HG03442 (cell line): ENCODE measurements at regions not wholly inside any gene's neighbourhood (a gene's known extent, or its start where the extent isn't known, plus 50 kb on each side); places are given as distances from the start of the nearest gene placed in this dataset.
"Not testable (repeated sequence)": the region's sequence is repeated elsewhere in the genome, so short reads cannot be mapped to it uniquely, and the experiment has no call there.

ENCODE experiments used
- ATAC-seq: cut with Tn5 transposase; IDR thresholded peaks from one replicate; pipeline ENCODE4 v1.9.1; 2021; ENCODE audit warnings: mild to moderate bottlenecking, moderate library complexity; ENCODE audit not compliant: unreplicated experiment

DNA sequence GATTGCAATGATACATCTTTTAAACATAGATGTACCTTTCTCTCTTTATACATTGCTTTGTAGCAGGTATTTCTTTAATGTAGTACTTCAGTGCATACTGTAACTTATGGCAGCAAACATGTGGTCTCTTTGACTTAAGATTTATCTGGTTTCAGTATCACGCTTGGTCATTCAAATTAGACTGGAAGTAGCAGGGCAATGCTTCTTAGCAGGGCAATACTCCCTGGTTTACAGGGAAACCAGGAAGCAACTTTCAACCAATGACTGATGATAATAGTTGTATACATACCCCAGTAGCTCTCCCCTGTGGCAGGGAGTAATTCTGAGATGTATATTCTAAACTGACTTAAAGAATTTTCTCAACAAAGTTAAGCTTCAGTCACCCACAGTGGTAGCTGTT is 761.1 kb upstream of the CDH10 start:
- ATAC-seq = no peak

DNA sequence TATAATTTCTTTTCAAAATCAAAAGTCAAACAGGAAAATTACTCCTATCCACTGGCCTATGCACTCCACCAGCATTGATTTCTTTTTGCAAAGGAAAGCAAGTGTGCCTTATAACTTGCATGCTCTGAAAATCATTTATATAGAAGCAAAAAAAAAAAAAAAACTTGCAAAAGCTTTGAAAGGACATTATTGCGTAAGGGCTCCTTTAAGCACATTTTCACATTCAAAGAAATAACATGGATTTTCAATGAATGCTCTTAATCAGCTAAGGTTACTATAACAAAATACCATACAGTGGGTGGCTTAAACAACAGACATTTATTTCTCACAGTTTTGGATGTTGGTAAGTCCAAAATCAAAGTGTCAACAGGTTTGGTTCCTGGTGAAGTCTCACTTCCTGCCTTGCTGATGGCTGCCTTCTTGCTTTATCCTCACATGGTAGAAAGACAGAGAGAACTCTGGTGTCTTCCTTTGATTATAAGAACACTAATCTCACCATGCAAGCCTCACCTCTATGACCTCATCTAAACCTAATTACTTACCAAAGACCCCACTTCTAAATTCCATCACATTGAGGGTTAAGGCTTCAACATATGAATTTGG is 755.2 kb upstream of the CDH10 start:
- no peak for ATAC-seq

DNA sequence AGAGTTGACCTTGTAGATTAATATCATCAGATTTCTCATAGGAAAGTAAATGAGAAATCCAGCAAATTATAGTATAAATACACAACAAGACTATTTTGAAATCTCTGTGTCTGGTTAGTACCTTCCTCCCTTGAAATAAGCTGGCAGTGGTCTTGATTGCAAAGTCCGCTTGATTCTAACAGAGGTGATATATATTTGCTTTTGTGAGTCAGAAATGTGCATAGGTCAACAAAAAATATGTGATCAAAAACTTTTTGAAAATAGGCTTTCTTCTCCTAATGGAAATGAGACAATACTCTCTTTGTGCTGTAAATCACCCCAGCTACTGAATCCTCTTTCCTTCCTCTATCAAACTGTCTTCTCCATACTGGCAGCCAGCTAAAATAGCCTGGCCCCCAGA is 749.2 kb upstream of the CDH10 start:
- no peak for ATAC-seq

DNA sequence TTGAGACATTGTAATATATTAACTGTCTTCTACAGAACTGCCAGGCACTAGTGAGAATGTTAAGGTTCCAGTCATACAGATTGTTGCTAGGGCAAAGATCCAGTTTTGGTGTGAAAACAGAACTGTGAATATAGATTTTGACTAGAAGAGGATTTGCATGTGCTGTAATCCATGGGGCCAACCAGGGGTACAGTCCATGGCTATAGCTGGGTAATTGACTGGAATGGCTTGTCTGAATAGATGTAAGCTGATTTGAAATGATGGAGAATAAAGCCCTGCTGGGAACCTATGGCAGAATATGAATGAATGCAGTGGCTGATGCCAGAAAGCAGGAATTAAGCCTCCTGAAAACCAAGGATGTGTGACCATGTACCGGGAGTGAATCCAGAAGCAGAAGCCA is 748.5 kb upstream of the CDH10 start:
- ATAC-seq = no peak

DNA sequence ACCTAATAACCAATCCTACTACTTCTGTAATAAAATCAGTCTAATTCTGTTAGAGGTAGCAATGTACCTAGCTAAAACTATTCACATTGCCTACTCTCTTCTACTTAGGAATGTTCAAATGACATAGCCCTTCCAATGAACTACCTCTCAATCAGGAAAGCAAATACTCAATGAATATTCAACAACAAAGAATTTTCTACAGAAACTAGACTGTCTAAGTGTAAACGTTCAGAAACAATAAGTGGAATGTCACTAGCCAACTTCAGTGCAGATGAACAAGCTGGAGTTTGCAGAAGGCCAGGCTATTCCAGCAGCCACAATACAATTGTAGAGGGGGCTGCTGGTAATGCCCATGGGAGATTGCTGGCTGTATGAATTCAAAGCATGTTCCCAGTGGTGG is 743.2 kb upstream of the CDH10 start:
- no peak for ATAC-seq

DNA sequence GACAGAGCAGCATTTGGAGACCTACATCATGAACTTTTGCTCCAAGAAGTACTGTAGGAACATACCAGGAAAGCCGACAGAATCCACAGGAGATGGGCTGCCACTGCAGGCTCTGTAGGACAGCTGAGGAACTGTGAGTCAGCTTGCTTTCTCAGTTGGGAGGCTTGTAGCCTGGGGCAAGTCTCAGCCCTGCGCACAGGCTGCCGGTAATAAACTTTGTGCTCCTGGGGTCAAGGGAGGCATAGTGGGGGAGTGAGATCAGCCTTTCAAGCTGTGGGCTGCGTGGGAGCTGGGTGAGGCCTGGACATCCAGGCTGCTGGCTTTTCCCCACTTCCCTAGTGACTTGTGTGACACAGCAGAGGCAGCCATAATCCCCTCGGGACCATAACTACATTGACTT is 718.0 kb upstream of the CDH10 start:
- no peak for ATAC-seq

DNA sequence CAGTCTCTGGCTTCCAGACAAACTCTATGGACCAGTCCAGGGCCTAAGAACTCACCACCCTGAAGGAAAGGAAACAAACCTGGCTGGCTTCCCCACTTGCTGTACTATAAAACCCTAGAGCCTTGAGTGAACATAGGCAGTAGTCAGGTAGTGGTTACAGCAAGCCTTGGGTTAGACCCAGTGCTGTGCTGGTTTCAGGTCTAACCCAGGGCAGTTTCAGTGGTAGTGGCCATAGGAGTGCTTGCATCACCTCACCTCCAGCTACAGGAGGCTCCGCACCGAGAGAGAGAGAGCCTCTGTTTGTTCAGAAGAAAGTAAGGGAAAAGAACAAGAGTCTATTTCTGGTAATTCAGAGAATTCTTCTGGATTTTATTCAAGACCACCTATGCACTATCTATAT is 714.1 kb upstream of the CDH10 start:
- ATAC-seq = no peak

DNA sequence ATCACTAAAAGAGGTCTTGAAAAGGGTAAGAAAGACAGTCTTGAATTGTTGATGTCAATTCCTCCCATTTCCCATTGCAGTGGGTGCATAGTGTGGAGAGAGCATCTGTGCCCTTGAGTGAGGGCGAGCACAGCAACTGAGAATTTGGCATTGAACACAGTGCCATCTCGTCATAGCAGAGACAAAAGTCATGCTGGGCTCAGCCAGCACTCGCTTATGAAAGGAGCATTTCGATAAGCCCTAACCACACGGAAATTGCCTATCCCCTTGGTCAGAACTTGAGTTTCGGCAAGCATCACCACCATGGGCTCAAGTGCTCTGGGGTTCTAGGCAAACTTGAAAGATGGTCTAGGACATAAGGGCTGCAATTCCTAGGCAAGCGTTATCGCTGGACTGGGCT is 712.8 kb upstream of the CDH10 start:
- no peak for ATAC-seq

DNA sequence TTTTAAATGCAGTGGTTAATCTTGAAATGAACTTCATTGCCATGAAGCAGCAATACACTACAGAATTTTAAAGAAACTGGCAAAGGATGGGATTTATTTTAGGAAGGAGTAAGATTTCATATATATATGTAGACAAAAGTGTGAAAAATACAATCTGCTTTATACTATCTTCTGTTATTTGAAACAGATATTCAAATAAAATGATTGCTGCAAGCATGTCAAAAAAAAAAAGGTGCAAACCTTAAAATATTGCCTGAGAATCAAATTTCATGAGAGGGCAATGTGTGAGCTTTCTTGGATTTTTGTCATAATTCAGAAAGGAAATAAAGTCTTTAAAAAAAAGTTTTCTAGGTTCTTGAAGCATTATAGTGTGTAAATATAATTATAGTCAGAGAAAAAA is 705.0 kb upstream of the CDH10 start:
- no peak for ATAC-seq

DNA sequence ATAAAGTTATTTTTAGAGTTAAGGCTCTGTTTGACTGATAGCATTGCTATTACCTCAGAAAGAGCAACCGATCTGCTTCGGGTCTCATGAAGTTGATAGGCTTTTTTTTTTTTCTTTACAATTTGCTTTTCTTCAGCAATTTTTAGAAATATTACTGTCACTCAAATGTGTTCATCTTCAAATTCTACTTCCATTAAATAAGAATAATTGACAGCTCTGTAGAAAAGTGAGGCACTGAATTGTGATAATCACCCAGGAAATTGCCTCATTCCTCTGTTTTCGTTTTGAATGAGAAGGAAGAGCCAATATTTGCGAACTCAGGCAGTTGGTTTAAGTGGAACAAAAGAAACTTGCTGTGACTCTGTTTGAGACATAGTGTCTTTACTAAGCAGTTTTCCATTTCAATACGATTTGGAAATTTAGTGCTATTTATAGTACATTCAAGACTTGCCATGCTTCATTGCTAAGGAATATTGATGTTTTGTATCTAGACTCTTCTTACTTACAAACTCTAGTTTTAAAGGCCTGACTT is 700.5 kb upstream of the CDH10 start:
- no peak for ATAC-seq

DNA sequence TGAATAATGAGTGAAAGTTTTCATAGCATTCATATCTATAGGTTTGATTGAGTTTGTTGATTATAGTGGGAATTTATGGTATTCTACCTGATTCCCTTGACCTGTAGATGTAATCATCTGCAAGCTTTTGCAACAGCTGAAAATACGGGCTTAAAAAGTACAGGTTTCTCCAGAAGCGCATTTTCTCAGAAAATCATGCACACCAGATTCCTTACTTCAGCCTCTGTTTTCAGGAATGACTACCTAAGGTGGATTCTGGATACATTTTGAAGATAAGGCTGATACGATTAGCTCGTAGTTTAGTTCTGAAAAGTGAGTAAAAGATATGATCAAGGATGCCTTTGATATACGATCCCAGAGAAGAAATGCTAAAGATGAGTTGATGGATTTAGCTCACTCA is 694.8 kb upstream of the CDH10 start:
- no peak for ATAC-seq

DNA sequence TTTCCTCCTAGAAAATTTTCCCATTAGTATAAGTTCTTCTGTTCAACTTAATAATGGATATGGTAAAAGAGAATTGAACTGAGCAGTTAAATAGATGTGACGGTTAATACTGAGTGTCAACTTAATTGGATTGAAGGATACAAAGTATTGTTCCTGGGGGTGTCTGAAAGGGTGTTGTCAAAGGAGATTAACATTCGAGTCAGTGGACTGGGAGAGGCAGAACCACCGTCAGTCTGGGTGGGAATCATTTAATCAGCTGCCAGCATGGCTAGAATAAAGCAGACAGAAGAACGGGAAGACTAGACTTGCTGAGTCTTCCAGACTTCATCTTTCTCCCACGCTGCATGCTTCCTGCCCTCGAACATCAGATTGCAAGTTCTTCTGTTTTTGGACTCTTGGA is 689.6 kb upstream of the CDH10 start:
- no peak for ATAC-seq

DNA sequence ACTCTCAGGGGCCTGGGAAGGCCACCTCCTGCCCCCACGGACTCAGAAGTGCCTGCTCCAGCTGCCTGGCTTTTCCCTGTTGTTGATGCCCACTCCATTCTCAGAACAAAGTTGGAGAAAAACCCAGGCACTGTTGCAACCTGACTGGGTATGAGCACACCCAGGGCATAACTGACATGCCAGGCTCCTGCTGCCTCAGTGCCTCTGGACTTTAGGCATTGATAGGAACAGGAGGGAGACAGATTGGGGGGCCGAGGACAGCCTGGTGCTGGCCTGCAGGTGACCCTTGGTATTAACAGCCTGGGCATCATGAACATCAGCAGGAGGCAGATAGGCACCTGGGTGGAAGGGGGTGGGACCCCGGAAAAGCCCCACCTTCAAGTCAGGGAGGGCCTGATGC is 685.9 kb upstream of the CDH10 start:
- ATAC-seq = no peak

DNA sequence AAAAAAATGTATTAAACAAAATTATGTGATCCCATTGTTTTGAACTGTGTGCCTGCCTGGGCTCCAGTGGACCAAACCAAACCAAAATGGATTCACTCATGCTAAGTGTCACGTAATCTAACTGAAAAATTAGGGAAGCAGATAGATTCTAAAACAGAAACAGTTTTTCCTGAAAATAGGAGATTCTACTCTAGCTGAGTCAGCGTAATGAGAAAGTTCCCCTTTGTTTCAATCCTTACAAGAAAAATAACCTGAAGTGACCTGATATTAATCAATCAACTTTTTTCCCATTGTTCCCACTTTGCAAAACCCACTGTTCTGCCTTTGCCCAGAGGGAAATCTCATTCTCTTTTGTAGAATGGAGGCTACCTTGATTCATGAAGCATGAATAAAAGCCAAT is 682.4 kb upstream of the CDH10 start:
- no peak for ATAC-seq

DNA sequence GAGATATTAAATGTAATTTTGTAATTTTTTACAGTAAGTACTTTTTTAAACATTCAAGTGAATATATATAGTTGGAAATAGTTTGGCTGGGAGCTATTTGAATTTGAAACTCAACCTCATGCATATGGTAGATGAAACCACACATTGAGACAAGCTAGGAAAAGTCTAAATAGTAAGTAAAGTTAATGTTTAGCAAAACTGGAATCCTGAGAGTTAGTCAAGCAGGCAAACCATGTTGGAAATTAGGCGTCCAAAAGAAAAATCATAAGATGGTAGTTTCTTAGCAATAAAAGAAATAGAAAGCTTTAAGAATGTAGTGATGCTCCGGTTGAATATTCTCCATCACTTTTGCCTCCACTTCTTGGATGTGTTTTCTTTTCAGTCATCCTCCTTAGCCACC is 657.1 kb upstream of the CDH10 start:
- ATAC-seq = no peak

DNA sequence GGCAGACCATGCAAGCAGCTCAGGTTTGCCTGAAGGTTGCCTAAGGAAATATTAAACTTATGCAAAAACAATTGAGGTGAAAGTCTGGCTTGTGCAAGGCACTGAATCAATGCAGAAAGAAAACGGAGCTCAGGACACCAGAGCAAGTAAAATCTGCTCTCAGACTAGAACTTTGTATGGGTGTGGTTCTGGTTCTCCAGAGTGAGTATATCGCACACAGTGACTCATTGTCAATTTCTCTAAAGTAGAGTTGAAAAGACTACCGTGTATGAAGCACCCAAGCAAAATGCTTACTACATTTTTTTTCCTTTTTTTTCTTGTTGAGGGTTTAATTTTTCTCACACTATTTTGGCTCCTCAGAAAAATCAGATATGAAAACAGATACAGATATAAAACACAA is 650.3 kb upstream of the CDH10 start:
- no peak for ATAC-seq

DNA sequence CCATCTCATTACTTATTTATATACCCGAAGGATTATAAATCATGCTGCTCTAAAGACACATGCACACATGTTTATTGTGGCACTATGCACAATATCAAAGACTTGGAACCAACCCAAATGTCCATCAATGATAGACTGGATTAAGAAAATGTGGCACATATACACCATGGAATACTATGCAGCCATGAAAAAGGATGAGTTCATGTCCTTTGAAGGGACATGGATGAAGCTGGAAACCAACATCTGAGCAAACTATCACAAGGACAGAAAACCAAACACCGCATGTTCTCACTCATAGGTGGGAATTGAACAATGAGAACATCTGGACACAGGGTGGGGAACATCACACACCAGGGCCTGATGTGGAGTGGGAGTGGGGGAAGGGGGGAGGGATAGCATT is 645.0 kb upstream of the CDH10 start:
- not testable (repeated sequence) for ATAC-seq

DNA sequence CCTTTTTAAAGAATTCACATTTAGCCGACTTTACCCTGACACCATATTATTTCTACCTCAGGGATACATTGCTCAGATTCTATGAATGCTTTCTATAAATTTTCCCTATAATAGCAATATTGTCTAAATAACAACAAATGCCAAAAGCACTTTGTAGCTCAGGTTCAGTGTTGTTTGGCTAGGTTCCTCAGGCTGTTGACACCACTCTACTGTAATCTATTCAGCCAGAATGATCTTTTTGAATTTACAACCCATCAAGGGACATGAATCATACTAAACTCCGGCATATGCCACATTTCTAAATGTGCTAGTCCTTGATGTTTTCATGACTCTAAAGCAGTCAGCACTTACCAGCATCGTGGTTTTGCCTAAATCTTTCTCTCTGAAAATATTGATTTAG is 641.5 kb upstream of the CDH10 start:
- no peak for ATAC-seq

DNA sequence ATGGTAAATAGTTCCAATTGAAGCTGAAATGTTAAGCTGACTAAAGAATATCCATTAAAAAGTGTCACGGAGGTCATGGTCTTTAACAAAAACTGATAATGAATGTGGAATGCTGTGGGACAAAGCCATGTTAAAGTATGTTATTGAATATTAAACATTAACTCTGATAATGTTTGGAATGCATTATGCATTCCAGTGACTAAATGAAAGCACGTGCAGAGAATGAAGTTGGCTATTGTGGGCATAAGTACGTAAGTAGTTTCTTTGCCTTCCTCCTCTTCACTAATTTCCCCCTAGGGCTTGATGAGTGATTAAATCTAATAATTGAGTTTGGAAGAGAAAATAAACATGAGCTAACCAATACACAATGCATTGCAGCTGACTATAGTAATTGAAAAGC is 640.4 kb upstream of the CDH10 start:
- ATAC-seq = no peak

DNA sequence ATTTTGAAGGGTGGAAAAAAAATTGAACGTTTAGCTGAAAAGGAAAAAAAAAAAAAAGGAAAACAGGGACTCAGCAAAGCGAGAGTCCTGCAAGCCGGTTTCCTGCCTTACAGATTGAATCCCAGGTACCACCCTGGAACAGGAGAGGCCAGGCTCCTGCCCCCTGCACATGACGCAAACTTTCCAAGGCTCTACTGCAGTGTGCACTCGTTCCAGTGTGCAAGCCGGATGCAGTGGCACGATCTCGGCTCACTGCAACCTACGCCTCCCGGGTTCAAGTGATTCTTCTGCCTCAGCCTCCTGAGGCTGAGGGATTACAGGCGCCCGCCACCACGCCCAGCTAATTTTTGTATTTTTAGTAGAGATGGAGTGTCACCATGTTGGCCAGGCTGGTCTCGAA is 618.7 kb upstream of the CDH10 start:
- not testable (repeated sequence) for ATAC-seq

DNA sequence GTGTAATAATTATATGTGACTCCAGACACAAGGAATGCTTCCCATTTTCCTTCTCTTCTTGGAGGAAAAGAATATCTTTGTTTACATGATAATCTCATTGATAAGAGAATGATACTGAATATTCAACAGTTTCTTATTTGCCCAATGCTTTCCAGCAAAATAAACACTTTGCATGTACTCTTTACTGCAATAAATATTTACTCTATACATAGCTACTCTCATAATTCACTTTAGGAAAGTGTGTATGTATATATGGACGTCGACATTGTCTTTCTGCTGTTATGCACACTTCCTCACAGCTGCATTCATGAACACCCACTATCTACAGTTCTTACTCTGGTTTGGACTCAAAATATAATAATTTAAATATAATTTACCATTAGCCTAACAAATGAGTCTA is 617.4 kb upstream of the CDH10 start:
- ATAC-seq = no peak

DNA sequence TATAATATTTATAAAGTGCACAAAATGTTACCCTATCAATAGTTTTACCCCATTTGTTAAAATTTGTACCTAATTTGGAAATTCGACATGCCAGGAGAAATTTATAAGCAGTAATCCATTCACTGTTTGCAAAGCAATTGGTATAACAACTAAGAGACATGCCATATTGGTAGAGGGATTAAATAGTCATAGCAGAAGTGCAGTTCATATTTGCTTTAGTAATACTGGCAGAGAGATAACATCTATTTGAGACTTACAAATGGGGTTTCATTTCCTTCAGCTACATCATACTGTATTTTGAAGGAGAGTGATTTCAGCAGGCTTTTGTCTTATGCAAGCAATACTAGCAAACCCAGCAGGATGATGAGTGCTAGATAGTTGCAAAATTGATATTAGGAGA is 610.4 kb upstream of the CDH10 start:
- ATAC-seq = no peak

DNA sequence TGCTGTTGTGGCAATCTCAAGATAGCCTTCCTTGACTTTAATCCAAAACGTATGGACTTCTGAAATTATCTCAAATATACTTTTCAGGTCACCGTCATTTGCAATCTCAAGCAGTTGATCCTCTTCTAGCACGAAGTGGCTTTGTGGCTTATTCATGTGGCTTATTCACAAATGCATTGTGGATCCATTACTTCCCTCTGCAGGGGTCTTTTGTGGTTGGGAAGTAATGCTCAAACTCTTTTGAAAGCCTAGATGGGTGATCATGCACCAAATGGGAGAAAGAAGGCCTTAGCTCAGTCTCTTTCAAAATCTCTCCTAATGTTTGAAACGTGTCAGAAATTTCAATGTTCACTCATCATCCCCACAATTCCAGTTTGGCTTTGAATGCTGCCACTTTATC is 597.2 kb upstream of the CDH10 start:
- ATAC-seq = no peak
